Stimulated activated CD4-positive, alpha-beta T cell treated with anti-CD3 and anti-CD28 coated beads, Interleukin-12 subunit alpha, Interleukin-12 subunit beta, amount 100 ng/mL, for 48 hours (primary cell): ENCODE measurements at regions not wholly inside any gene's neighbourhood (a gene's known extent, or its start where the extent isn't known, plus 50 kb on each side); places are given as distances from the start of the nearest gene placed in this dataset.

Source experiments
- DNase-seq, 3 donors: peaks; one replicate each; pipeline ENCODE4 v3.0.0-alpha.2; 2020; ENCODE audit warnings: low read depth in 2 of 3, low spot score in 1 of 3

- no peak for DNase-seq
Measured at GRCh38 chr2:19141234-19142004, 217.0 kb downstream of the OSR1 start.

GRCh38 chr2:19140463-19141208, 217.8 kb downstream of the OSR1 start:
- no peak for DNase-seq

GRCh38 chr2:19139386-19139785, 219.0 kb downstream of the OSR1 start:
- DNase-seq, result no peak

- no peak for DNase-seq
Measured at GRCh38 chr2:19138264-19138825, 220.1 kb downstream of the OSR1 start.

GRCh38 chr2:19137433-19137832, 221.0 kb downstream of the OSR1 start:
- DNase-seq, result no peak

GRCh38 chr2:19132967-19133366, 225.5 kb downstream of the OSR1 start:
- no peak for DNase-seq

GRCh38 chr2:19131871-19132270, 226.6 kb downstream of the OSR1 start:
- DNase-seq, result no peak

- no peak for DNase-seq
Measured at GRCh38 chr2:19128148-19128547, 230.3 kb downstream of the OSR1 start.

- DNase-seq, result no peak
Measured at GRCh38 chr2:19127616-19128015, 230.8 kb downstream of the OSR1 start.

- no peak for DNase-seq
Measured at GRCh38 chr2:19125901-19126680, 232.3 kb downstream of the OSR1 start.

GRCh38 chr2:19124135-19124534, 234.3 kb downstream of the OSR1 start:
- no peak for DNase-seq

- DNase-seq, result no peak
Measured at GRCh38 chr2:19123556-19123955, 234.9 kb downstream of the OSR1 start.

GRCh38 chr2:19122220-19122619, 236.2 kb downstream of the OSR1 start:
- no peak for DNase-seq

GRCh38 chr2:19120941-19121750, 237.3 kb downstream of the OSR1 start:
- DNase-seq, result no peak

- no peak for DNase-seq
Measured at GRCh38 chr2:19120181-19120580, 238.2 kb downstream of the OSR1 start.

- no peak for DNase-seq
Measured at GRCh38 chr2:19119326-19120001, 239.0 kb downstream of the OSR1 start.

- no peak for DNase-seq
Measured at GRCh38 chr2:19116918-19117317, 241.5 kb downstream of the OSR1 start.

GRCh38 chr2:19114754-19115231, 243.6 kb downstream of the OSR1 start:
- DNase-seq, result no peak

- no peak for DNase-seq
Measured at GRCh38 chr2:19114126-19114525, 244.3 kb downstream of the OSR1 start.

- no peak for DNase-seq
Measured at GRCh38 chr2:19111354-19111753, 247.1 kb downstream of the OSR1 start.
